ENCODE measurements at regions not wholly inside any gene's neighbourhood (a gene's known extent, or its start where the extent isn't known, plus 50 kb on each side); places are given as distances from the start of the nearest gene placed in this dataset.
A peak's percentile ranks its signal among the peaks of the same experiment; 100 is the strongest.

DNA sequence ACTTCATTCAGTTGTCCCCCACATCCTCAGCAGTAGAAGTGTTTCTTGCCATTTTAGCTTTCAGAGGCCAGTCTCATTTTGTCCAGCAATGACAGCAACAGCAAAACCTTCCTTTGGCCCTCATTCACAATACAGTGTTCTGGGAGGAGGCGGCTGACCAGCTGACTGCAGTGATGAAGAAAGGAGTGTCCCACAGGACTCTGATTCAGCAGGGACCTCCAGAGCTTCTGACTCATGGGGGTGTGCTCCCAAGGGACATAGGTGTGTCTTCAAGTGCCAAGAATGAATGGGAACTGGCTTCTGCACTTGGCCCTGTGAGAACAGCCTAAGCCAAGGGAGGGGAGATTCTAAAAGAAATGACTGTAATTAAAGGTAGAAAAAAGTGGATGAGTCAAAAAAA lies 147.0 kb upstream of the PELI1 start:
- 64% methylated on average over 1 of the region's 1 CpG for WGBS
- H2AK5ac ChIP-seq (ENCODE audit: low read length, severe bottlenecking): no peak overlapping the region
- H3K4me3 ChIP-seq (ENCODE audit: insufficient read depth in 1 of 2, low read depth in 1 of 2, low read length in 2 of 2): no peak overlapping the region
- no peaks in the 10 kb centered on the region for H3K36me3 ChIP-seq (ENCODE audit: control insufficient read depth in 1 of 2, insufficient read depth in 2 of 2, low read depth in 1 of 2, low read length in 2 of 2)
- DNase-seq: peak; percentile 74
- peaks cover 0 to 17% of the 10 kb centered on the region in 2 experiments for H3K27me3 ChIP-seq (ENCODE audit: control insufficient read depth in 1 of 2, insufficient read depth in 1 of 2, low read length in 2 of 2)
- H3K23ac ChIP-seq (ENCODE audit: low read length in 2 of 2): no peak overlapping the region
- no peaks in the 10 kb centered on the region for H3K4me1 ChIP-seq (ENCODE audit: control insufficient read depth, insufficient read depth, low read depth, low read length)
- H3K9ac ChIP-seq (ENCODE audit: low read length): no peak overlapping the region
- no peak overlapping the region for H3K18ac ChIP-seq (ENCODE audit: low read depth in 1 of 2, low read length in 2 of 2)
- H3K4ac ChIP-seq (ENCODE audit: low read depth in 1 of 2, low read length in 2 of 2): no peak overlapping the region
- no peak overlapping the region for H2BK5ac ChIP-seq (ENCODE audit: low read depth, low read length, poor library complexity, severe bottlenecking)
- no peak overlapping the region for H2BK15ac ChIP-seq (ENCODE audit: low read depth, poor library complexity, severe bottlenecking)
- H3K79me1 ChIP-seq (replicated peaks; ENCODE audit: low read length, poor library complexity, severe bottlenecking): no peaks in the 10 kb centered on the region
- peak overlapping the region in 1 of 2 experiments; percentile 42 for H2BK12ac ChIP-seq (ENCODE audit: low read length in 2 of 2)
- no peak overlapping the region for H2AFZ ChIP-seq (ENCODE audit: low read depth, low read length)
- H3K9me3 ChIP-seq (ENCODE audit: control insufficient read depth, low read length): no peaks in the 10 kb centered on the region
- H3K14ac ChIP-seq (ENCODE audit: low read length in 2 of 2): no peak overlapping the region
- H4K91ac ChIP-seq (ENCODE audit: low read length): no peak overlapping the region
- H4K8ac ChIP-seq (ENCODE audit: low read length): no peak overlapping the region
- no peak overlapping the region for H3K27ac ChIP-seq (ENCODE audit: low read length, poor library complexity, severe bottlenecking)
- H3K4me2 ChIP-seq (ENCODE audit: low read length, poor library complexity, severe bottlenecking): no peak overlapping the region
- H2BK120ac ChIP-seq (ENCODE audit: low read depth, low read length): no peak overlapping the region

DNA sequence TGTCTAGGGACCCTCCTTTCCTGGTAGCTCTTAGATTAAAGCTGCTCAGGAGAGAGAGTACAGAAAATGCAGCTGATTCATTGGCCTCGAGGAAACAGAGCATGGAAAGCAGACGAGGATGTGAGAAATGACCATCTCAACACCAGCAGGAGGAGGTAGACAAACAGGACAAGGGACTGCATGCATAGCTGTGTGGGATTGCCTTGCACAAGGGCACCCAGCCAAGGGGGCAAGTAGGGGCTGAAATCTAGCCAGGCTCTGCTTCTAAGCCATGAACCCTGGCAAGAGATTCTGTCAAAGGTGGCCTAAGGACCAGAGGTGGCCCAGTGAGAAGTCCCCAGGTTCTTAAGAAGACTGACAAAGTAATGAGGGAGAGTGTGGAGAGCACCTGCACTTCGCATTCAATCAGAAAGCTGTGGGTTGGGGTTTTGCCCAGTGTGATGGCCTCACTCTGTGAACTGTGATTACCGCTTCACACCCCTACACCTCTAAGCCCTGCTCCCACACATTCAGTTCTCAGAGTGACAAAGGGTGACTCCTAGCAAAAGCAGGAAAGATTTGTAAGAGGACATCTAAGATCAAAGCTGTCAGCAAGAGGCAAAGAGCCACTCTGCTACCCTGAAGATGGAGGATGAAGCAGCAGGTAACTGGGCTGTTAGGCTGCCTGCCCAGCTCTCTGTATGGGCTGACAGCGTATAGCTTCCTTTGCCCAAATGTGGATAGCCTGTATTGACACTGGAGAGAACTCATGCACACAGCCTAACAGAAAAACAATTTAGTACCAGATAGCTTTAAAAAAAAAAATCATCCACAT lies 151.3 kb upstream of the PELI1 start:
- 86% methylated on average over 4 of the region's 5 CpGs for WGBS

GRCh38 chr2:64296140-64296480 lies 151.9 kb upstream of the PELI1 start:
- H3K23ac ChIP-seq (ENCODE audit: low read length in 2 of 2): no peak overlapping the region
- H4K91ac ChIP-seq (ENCODE audit: low read length): no peak overlapping the region
- H3K4ac ChIP-seq (ENCODE audit: low read depth in 1 of 2, low read length in 2 of 2): no peak overlapping the region
- no peak overlapping the region for H4K8ac ChIP-seq (ENCODE audit: low read length)
- H2AFZ ChIP-seq (ENCODE audit: low read depth, low read length): no peak overlapping the region
- no peak overlapping the region for H2AK5ac ChIP-seq (ENCODE audit: low read length, severe bottlenecking)
- H3K18ac ChIP-seq (ENCODE audit: low read depth in 1 of 2, low read length in 2 of 2): no peak overlapping the region
- no peak overlapping the region for H2BK120ac ChIP-seq (ENCODE audit: low read depth, low read length)
- no peaks in the 10 kb centered on the region for H3K36me3 ChIP-seq (ENCODE audit: control insufficient read depth in 1 of 2, insufficient read depth in 2 of 2, low read depth in 1 of 2, low read length in 2 of 2)
- H3K9me3 ChIP-seq (ENCODE audit: control insufficient read depth, low read length): no peaks in the 10 kb centered on the region
- H3K9ac ChIP-seq (ENCODE audit: low read length): no peak overlapping the region
- H3K4me3 ChIP-seq (ENCODE audit: insufficient read depth in 1 of 2, low read depth in 1 of 2, low read length in 2 of 2): no peak overlapping the region
- 93% methylated on average over 1 of the region's 4 CpGs for WGBS
- no peak overlapping the region for H3K14ac ChIP-seq (ENCODE audit: low read length in 2 of 2)
- H2BK15ac ChIP-seq (ENCODE audit: low read depth, poor library complexity, severe bottlenecking): no peak overlapping the region
- no peaks in the 10 kb centered on the region for H3K79me1 ChIP-seq (replicated peaks; ENCODE audit: low read length, poor library complexity, severe bottlenecking)
- DNase-seq: no peak
- H3K27me3 ChIP-seq (ENCODE audit: control insufficient read depth in 1 of 2, insufficient read depth in 1 of 2, low read length in 2 of 2): peaks cover 0 to 42% of the 10 kb centered on the region in 2 experiments
- H2BK12ac ChIP-seq (ENCODE audit: low read length in 2 of 2): no peak overlapping the region
- no peaks in the 10 kb centered on the region for H3K4me1 ChIP-seq (ENCODE audit: control insufficient read depth, insufficient read depth, low read depth, low read length)
- H3K27ac ChIP-seq (ENCODE audit: low read length, poor library complexity, severe bottlenecking): no peak overlapping the region
- no peak overlapping the region for H2BK5ac ChIP-seq (ENCODE audit: low read depth, low read length, poor library complexity, severe bottlenecking)
- H3K4me2 ChIP-seq (ENCODE audit: low read length, poor library complexity, severe bottlenecking): no peak overlapping the region

More for the DNA sequence above, 151.3 kb upstream of the PELI1 start:
- Histone ChIP-seq H3K4me3 (ENCODE audit: insufficient read depth in 1 of 2, low read depth in 1 of 2, low read length in 2 of 2) (no peak overlapping the region), H3K4me1 (ENCODE audit: control insufficient read depth, insufficient read depth, low read depth, low read length) (no peaks in the 10 kb centered on the region), H2BK120ac (ENCODE audit: low read depth, low read length) (no peak overlapping the region), H4K8ac (ENCODE audit: low read length) (no peak overlapping the region), H3K27me3 (ENCODE audit: control insufficient read depth in 1 of 2, insufficient read depth in 1 of 2, low read length in 2 of 2) (peaks cover 0 to 42% of the 10 kb centered on the region in 2 experiments), H3K18ac (ENCODE audit: low read depth in 1 of 2, low read length in 2 of 2) (no peak overlapping the region), H2BK15ac (ENCODE audit: low read depth, poor library complexity, severe bottlenecking) (no peak overlapping the region), H3K14ac (ENCODE audit: low read length in 2 of 2) (no peak overlapping the region), H2AFZ (ENCODE audit: low read depth, low read length) (no peak overlapping the region), H2BK5ac (ENCODE audit: low read depth, low read length, poor library complexity, severe bottlenecking) (no peak overlapping the region), H4K91ac (ENCODE audit: low read length) (no peak overlapping the region), H2AK5ac (ENCODE audit: low read length, severe bottlenecking) (no peak overlapping the region), H3K36me3 (ENCODE audit: control insufficient read depth in 1 of 2, insufficient read depth in 2 of 2, low read depth in 1 of 2, low read length in 2 of 2) (no peaks in the 10 kb centered on the region), H3K9ac (ENCODE audit: low read length) (no peak overlapping the region), H2BK12ac (ENCODE audit: low read length in 2 of 2) (no peak overlapping the region), H3K4me2 (ENCODE audit: low read length, poor library complexity, severe bottlenecking) (no peak overlapping the region), H3K27ac (ENCODE audit: low read length, poor library complexity, severe bottlenecking) (no peak overlapping the region), H3K23ac (ENCODE audit: low read length in 2 of 2) (no peak overlapping the region), H3K9me3 (ENCODE audit: control insufficient read depth, low read length) (no peaks in the 10 kb centered on the region), H3K79me1 (replicated peaks; ENCODE audit: low read length, poor library complexity, severe bottlenecking) (no peaks in the 10 kb centered on the region), H3K4ac (ENCODE audit: low read depth in 1 of 2, low read length in 2 of 2) (no peak overlapping the region)
- no peak for DNase-seq

- H2BK5ac ChIP-seq (ENCODE audit: low read depth, low read length, poor library complexity, severe bottlenecking): no peak overlapping the region
- no peak overlapping the region for H3K9ac ChIP-seq (ENCODE audit: low read length)
- no peaks in the 10 kb centered on the region for H3K9me3 ChIP-seq (ENCODE audit: control insufficient read depth, low read length)
- no peak overlapping the region for H3K4me2 ChIP-seq (ENCODE audit: low read length, poor library complexity, severe bottlenecking)
- no peak overlapping the region for H4K8ac ChIP-seq (ENCODE audit: low read length)
- H3K4me1 ChIP-seq (ENCODE audit: control insufficient read depth, insufficient read depth, low read depth, low read length): no peaks in the 10 kb centered on the region
- no peak overlapping the region for H2BK12ac ChIP-seq (ENCODE audit: low read length in 2 of 2)
- H3K4ac ChIP-seq (ENCODE audit: low read depth in 1 of 2, low read length in 2 of 2): no peak overlapping the region
- H3K18ac ChIP-seq (ENCODE audit: low read depth in 1 of 2, low read length in 2 of 2): no peak overlapping the region
- H2AK5ac ChIP-seq (ENCODE audit: low read length, severe bottlenecking): no peak overlapping the region
- no peaks in the 10 kb centered on the region for H3K79me1 ChIP-seq (replicated peaks; ENCODE audit: low read length, poor library complexity, severe bottlenecking)
- H3K27me3 ChIP-seq (ENCODE audit: control insufficient read depth in 1 of 2, insufficient read depth in 1 of 2, low read length in 2 of 2): peaks cover 0 to 42% of the 10 kb centered on the region in 2 experiments
- H3K36me3 ChIP-seq (ENCODE audit: control insufficient read depth in 1 of 2, insufficient read depth in 2 of 2, low read depth in 1 of 2, low read length in 2 of 2): no peaks in the 10 kb centered on the region
- no peak overlapping the region for H3K14ac ChIP-seq (ENCODE audit: low read length in 2 of 2)
- no peak overlapping the region for H3K27ac ChIP-seq (ENCODE audit: low read length, poor library complexity, severe bottlenecking)
- 97% methylated on average over 6 of the region's 8 CpGs for WGBS
- no peak overlapping the region for H3K4me3 ChIP-seq (ENCODE audit: insufficient read depth in 1 of 2, low read depth in 1 of 2, low read length in 2 of 2)
- no peak overlapping the region for H2BK15ac ChIP-seq (ENCODE audit: low read depth, poor library complexity, severe bottlenecking)
- H2BK120ac ChIP-seq (ENCODE audit: low read depth, low read length): no peak overlapping the region
- no peak for DNase-seq
- no peak overlapping the region for H4K91ac ChIP-seq (ENCODE audit: low read length)
- H2AFZ ChIP-seq (ENCODE audit: low read depth, low read length): no peak overlapping the region
- no peak overlapping the region for H3K23ac ChIP-seq (ENCODE audit: low read length in 2 of 2)
Measured at GRCh38 chr2:64296695-64297346, 152.6 kb upstream of the PELI1 start.
